ENCODE measurements at regions not wholly inside any gene's neighbourhood (a gene's known extent, or its start where the extent isn't known, plus 50 kb on each side); places are given as distances from the start of the nearest gene placed in this dataset.
A peak's percentile ranks its signal among the peaks of the same experiment; 100 is the strongest.

DNA sequence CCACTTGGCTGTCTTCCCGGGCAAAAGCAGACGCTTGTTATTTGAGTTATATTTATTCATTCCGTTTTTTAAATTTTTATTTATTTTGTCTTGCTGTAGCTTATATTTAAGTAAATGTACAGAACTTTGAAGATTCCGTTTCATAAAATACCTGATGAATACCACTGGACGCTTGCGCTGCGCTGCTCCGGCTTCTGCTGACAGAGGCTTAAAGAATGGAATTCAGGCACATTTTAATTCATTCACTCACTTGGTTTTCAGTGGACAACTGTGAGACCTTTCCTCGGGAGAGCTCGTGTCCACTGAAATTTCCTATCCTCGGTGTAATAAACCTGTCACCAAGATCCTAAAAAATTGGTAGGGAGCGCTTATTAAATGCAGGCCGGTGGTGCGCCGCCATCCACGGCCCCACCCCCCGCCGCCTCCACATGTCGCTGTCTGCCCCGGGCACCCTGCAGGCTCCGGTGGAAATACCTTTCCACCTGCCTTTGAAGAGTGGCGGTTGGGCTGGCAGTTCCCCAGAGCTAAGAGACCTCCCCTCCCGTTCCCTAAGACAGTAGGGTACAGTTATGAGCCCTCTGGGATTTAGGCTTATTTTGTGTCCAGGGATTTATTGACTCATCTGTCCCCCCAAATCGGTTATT lies 62.5 kb upstream of the UBE2E1 start:
- DNase-seq (ENCODE audit: low read depth), result no peak

DNA sequence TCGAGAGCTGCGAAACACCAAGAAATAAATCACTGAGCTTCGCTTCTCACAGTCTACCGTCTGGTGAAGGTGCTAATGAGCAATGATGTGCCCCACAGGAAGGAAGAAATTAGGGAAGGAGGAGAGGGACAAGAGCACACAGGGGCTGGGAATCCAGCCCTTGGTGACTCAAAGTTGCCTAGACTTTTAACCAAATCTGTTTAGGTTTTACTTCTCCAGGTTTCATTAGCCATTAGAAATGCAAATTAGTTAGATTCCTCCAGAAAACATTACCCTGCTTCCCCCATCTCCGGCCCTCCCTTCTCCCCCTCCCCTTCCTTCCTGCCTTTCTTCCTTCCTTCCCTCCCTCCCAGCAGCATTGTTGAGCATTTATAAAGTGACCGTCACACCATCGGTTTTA lies 59.3 kb upstream of the UBE2E1 start:
- DNase-seq (ENCODE audit: low read depth), result no peak

DNA sequence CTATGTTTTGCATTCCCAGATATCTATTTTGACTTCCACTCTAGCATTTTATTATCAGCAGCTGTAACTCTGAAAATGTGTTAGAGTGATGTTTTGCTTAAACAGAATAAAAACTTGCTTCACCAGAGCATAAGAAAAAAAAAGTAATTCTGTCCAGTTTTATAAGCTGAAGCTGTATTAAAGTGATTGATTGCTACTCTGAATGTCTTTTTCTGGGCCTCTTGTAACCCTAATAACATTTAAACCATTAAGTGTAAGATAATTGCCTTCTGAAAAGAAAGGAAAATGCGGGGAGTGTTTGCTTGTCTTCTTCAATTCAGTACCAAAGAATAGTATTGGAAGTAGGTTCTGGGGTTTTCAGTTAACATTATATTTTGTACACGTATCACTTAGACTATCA lies 57.9 kb upstream of the UBE2E1 start:
- DNase-seq (ENCODE audit: low read depth), result no peak

DNA sequence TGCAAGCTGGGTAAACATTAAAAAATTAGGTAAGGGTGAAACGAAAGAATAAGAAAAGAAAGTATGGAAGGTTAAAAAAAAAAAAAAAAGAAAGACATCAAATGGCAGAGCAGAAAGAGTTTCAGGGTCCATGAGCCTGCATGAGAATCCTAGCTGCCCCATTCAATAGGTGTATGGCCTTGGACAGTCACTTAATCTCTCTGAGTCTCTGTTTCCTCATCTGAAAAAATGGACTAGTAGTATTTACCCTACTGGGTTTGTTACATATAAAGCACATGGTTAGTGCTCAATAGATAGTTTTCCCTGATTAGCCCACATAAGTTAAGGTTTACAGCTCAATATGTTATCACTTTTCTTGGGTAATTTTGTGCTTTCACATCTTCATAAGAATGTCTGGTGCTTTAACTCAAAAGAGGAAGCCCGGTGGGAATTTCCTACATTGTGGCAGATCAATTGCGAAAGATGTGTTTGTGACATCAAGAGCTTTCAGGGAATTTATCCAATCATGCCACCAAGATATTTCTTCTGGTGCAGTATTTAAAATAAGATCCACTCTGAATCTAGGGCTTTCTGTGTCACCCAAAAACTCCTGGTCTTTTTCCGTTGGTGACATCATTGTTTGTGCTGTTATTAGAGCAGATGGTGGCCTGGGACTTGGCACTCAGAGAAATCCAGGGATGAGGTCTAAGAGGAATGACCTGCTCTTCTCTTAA lies 57.2 kb upstream of the UBE2E1 start:
- peak; percentile 15 for DNase-seq (ENCODE audit: low read depth)

- DNase-seq (ENCODE audit: low read depth), result no peak
Observed at GRCh38 chr3:23749609-23750008, 56.1 kb upstream of the UBE2E1 start.

GRCh38 chr3:23750573-23751210 lies 55.1 kb upstream of the UBE2E1 start:
- DNase-seq (ENCODE audit: low read depth), result peak; percentile 58

GRCh38 chr3:23751212-23751723 lies 54.5 kb upstream of the UBE2E1 start:
- DNase-seq (ENCODE audit: low read depth), result peak; percentile 54

DNA sequence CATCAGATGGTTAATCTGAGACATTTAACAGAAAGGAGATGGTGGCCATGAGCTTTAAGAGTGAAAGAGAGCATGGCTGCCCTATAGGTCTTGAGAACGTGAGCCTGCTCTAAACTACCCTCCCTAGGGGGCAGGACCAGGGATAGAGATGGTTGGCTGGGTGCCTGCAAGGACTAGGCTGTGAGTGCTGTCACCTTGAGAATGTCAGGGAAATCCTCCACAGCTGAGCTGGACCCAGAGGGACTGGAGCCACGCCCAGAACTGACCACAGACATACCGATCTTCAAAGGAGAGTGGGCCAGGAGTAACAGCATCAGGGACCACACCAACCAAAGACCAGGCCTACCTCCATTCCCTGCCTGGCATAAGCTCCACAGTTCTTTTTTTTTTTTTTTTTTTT lies 53.6 kb upstream of the UBE2E1 start:
- peak; percentile 67 for DNase-seq (ENCODE audit: low read depth)

DNA sequence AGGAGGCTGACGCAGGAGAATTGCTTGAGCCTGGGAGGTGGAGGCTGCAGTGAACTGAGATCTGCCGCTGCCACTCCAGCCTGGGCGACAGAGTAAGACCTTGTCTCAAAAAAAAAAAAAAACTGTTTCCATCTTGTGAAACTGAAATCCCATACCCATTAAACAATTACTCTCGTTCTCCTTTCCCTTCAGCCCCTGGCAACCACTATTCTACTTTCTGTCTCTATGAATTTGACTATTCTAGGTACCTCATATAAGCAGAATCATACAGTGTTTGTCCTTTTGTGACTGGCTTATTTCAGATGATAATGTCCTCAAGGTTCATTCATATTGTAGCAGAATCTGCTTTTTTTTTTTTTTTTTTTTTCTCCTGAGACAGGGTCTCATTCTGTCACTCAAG lies 51.5 kb upstream of the UBE2E1 start:
- no peak for DNase-seq (ENCODE audit: low read depth)
